AG04449 (cell line): ENCODE measurements at regions not wholly inside any gene's neighbourhood (a gene's known extent, or its start where the extent isn't known, plus 50 kb on each side); places are given as distances from the start of the nearest gene placed in this dataset.
"Not testable (repeated sequence)": the region's sequence is repeated elsewhere in the genome, so short reads cannot be mapped to it uniquely, and the experiment has no call there.

Experiments used
- CTCF ChIA-PET: fragments of 350-600 bp; formaldehyde crosslinking; extraction: SDS; loops from one replicate; lab custom pipeline; 2021; ENCODE audit warnings: antibody characterized with exemption; lab: Yijun Ruan, JAX
- POLR2A ChIA-PET: fragments of 400-600, 350-600 bp; formaldehyde crosslinking; extraction: SDS; loops from one replicate; lab custom pipeline; 2020; ENCODE audit warnings: antibody characterized with exemption, inconsistent platforms; lab: Yijun Ruan, JAX
- DNase-seq: peaks from one replicate; pipeline ENCODE4 v3.0.0-alpha.2; 2010; ENCODE audit warnings: low read depth, low spot score
- H3K4me3 ChIP-seq: 2 replicates; pipeline ENCODE4 v1.5.1; 2011; ENCODE audit warnings: low read depth, mild to moderate bottlenecking, control low read depth, low read length
- CTCF ChIP-seq: IDR thresholded peaks from one replicate; pipeline ENCODE4 v1.5.1; 2011; ENCODE audit warnings: mild to moderate bottlenecking, moderate library complexity, low read length, control low read depth, inconsistent platforms; ENCODE audit not compliant: insufficient read depth; ENCODE audit errors: missing control alignments

GRCh38 chr6:163738725-163739407 is 324.3 kb downstream of the QKI start:
- POLR2A ChIA-PET: no interaction called here
- CTCF ChIA-PET: no interaction called here
- no peak for DNase-seq
- no peak overlapping the region for H3K4me3 ChIP-seq
- no peak for TF ChIP-seq CTCF

DNA sequence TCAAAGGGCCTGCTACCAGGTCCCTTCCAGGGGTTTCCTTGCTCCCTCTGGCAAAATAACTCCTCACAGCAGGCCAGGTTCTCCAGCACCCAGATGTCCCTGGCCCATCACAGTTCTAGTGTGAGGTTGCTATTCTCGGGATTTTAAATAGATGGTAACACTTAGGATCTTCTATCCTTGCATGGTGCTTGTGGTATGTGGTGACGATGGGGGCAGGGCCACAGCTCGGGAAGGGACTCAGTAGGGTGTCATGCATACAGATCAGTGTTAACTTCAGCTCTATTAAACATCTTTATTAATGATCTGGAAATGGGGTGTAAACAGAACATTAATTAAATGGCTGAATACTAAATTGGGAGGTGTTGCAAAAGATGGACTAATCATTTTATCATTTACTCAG is 323.8 kb downstream of the QKI start:
- no peak overlapping the region for H3K4me3 ChIP-seq
- CTCF ChIA-PET: no interaction called here
- TF ChIP-seq CTCF: no peak
- POLR2A ChIA-PET: no interaction called here
- no peak for DNase-seq

GRCh38 chr6:163735076-163735475 is 320.6 kb downstream of the QKI start:
- TF ChIP-seq CTCF: no peak
- ChIA-PET CTCF (no interaction called here), POLR2A (no interaction called here)
- DNase-seq: no peak
- H3K4me3 ChIP-seq: no peak overlapping the region

DNA sequence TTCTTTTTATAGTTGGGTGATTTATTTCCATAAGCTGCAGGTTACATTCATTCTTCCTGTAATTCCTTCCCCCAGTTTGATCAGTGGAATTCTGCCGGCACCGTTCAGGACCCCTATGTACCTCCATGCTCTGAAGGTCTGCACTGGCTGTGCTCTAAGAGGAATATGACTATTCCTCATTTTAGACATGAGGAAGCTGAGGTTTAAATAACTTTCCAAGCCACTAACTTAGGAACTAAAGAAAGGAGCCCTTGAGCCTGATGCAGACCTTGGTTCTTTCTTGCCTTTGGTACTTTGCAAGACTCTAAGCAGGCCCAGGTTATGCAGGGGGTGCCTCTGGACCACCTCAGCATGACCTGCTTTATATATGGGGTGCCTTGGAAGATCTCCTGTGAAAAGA is 318.5 kb downstream of the QKI start:
- H3K4me3 ChIP-seq: no peak overlapping the region
- CTCF ChIA-PET: no interaction called here
- POLR2A ChIA-PET: no interaction called here
- DNase-seq: no peak
- no peak for TF ChIP-seq CTCF

GRCh38 chr6:163732479-163732878 is 318.0 kb downstream of the QKI start:
- no peak overlapping the region for H3K4me3 ChIP-seq
- POLR2A ChIA-PET: no interaction called here
- no peak for DNase-seq
- CTCF ChIA-PET: no interaction called here
- TF ChIP-seq CTCF: no peak

DNA sequence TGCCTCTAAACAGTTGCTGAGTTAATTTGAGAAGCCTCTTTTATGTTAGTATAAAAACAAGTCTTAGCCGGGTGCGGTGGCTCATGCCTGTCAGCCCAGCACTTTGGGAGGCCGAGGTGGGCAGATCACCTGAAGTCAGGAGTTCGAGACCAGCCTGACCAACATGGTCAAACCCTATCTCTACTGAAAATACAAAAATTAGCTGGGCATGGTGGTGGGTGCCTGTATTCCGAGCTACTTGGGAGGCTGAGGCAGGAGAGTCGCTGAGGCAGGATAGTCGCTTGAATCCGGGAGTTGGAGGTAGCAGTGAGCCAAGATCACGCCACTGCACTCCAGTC is 317.5 kb downstream of the QKI start:
- POLR2A ChIA-PET, DNase-seq, H3K4me3 ChIP-seq, CTCF ChIA-PET: not testable (repeated sequence)

- CTCF ChIA-PET: no interaction called here
- POLR2A ChIA-PET: no interaction called here
- no peak overlapping the region for H3K4me3 ChIP-seq
- TF ChIP-seq CTCF: no peak
- no peak for DNase-seq
Measured at GRCh38 chr6:163731215-163732013, 316.9 kb downstream of the QKI start.
